Panc1 (cell line): ENCODE measurements at regions not wholly inside any gene's neighbourhood (a gene's known extent, or its start where the extent isn't known, plus 50 kb on each side); places are given as distances from the start of the nearest gene placed in this dataset.

Experiments
- ATAC-seq: fragments of 200-7000 bp; cut with Tn5 transposase; 2 replicates; pipeline ENCODE4 v1.9.1; 2020; ENCODE audit warnings: mild to moderate bottlenecking, moderate library complexity
- BruUV-seq: library from RNA; stranded (reverse); fragments of 400-500 nt; replicated peaks from 2 replicates; lab custom pipeline; 2021; lab: Mats Ljungman, UMichigan
- CTCF ChIA-PET: fragments of 300-600 bp; sonication (Branson Sonifier 250); formaldehyde crosslinking; loops from one replicate; lab custom pipeline; 2022; ENCODE audit warnings: antibody characterized with exemption; lab: Charles Lee
- POLR2A ChIA-PET: fragments of 300-600 bp; sonication (Branson Sonifier 250); formaldehyde crosslinking; loops from one replicate; lab custom pipeline; 2022; ENCODE audit warnings: antibody characterized with exemption; lab: Charles Lee
- DNase-seq: peaks from one replicate; pipeline ENCODE4 v3.0.0-alpha.2; 2010; ENCODE audit warnings: low read depth, low spot score
- H3K27ac ChIP-seq: 2 replicates; pipeline ENCODE4 v1.5.1; 2011; ENCODE audit warnings: mild to moderate bottlenecking, low read length, inconsistent platforms
- H3K27me3 ChIP-seq: fragments of 200-500 bp; sonication (Bioruptor generic); 2 replicates; pipeline ENCODE4 v1.6.0; 2014; ENCODE audit warnings: low read length, inconsistent platforms; ENCODE audit not compliant: control insufficient read depth, insufficient read depth
- H3K36me3 ChIP-seq: fragments of 200-500 bp; sonication (Bioruptor generic); 2 replicates; pipeline ENCODE4 v1.5.1; 2014; ENCODE audit warnings: inconsistent platforms, mild to moderate bottlenecking, low read length, moderate library complexity; ENCODE audit not compliant: control insufficient read depth, insufficient read depth
- H3K4me1 ChIP-seq: 2 replicates; pipeline ENCODE4 v1.5.1; 2011; ENCODE audit warnings: inconsistent platforms, mild to moderate bottlenecking, low read length, moderate library complexity; ENCODE audit not compliant: control insufficient read depth, insufficient read depth
- H3K4me3 ChIP-seq, 2 experiments: 2 replicates each; pipeline ENCODE4 v1.5.1; 2011 to 2012; ENCODE audit warnings: low read depth in 2 of 2, low read length in 2 of 2, mild to moderate bottlenecking in 2 of 2, inconsistent platforms in 1 of 2, moderate library complexity in 1 of 2
- H3K9me3 ChIP-seq: fragments of 200-500 bp; sonication (Bioruptor generic); 2 replicates; pipeline ENCODE4 v1.5.1; 2014; ENCODE audit warnings: low read depth, mild to moderate bottlenecking, inconsistent platforms, low read length, moderate library complexity; ENCODE audit not compliant: control insufficient read depth, insufficient read depth
- CTCF ChIP-seq: fragments of 450-650 bp; IDR thresholded peaks from 2 replicates; pipeline ENCODE4 v1.5.1; 2017; ENCODE audit warnings: mild to moderate bottlenecking
- POLR2AphosphoS5 ChIP-seq: IDR thresholded peaks from 2 replicates; pipeline ENCODE4 v1.6.1; 2012; ENCODE audit warnings: mild to moderate bottlenecking, low read depth, low read length, moderate library complexity
- REST ChIP-seq, 2 experiments: IDR thresholded peaks; 2 replicates each; pipeline ENCODE4 v1.6.1; 2011 to 2012; ENCODE audit warnings: low read depth in 2 of 2, control low read depth in 1 of 2, low read length in 1 of 2, mild to moderate bottlenecking in 1 of 2, moderate library complexity in 1 of 2; ENCODE audit not compliant: insufficient read depth in 1 of 2
- SIN3A ChIP-seq: IDR thresholded peaks from 2 replicates; pipeline ENCODE4 v1.6.1; 2012; ENCODE audit warnings: low read depth, mild to moderate bottlenecking, low read length, moderate library complexity, borderline replicate concordance; ENCODE audit not compliant: insufficient read depth
- TCF7L2 ChIP-seq: IDR thresholded peaks from 2 replicates; pipeline ENCODE4 v1.6.1; 2011; ENCODE audit warnings: mild to moderate bottlenecking, low read depth, low read length, inconsistent platforms
- in situ Hi-C: cut with HindIII; loops from 2 replicates; pipeline ENCODE4 v1.10.0; 2016; ENCODE audit warnings: low sequenced_read_pairs, low pct_unique_long_range_greater_than_20kb
- intact Hi-C: fragments of 100-400 bp; cut with micrococcal nuclease; formaldehyde crosslinking; loops from one replicate; pipeline ENCODE4 v1.10.0; 2022; ENCODE audit not compliant: unreplicated experiment

GRCh38 chr2:129699781-129700573, 279.5 kb upstream of the RAB6C start:
- no peak for ATAC-seq
- in situ Hi-C loops (no loop called here), intact Hi-C loops (no loop called here)
- ChIA-PET POLR2A (no interaction called here), CTCF (no interaction called here)
- H3K4me3 ChIP-seq: no peak overlapping the region
- no peak for DNase-seq
- no TSS peak for BruUV-seq
- H3K4me1 ChIP-seq: no peaks in the 10 kb centered on the region
- H3K27me3 ChIP-seq: peaks cover 2% of the 10 kb centered on the region; the same call in 1 of the 2 replicates
- H3K27ac ChIP-seq: no peak overlapping the region
- H3K9me3 ChIP-seq: no peaks in the 10 kb centered on the region
- H3K36me3 ChIP-seq: no peaks in the 10 kb centered on the region
- TF ChIP-seq REST (IDR thresholded peaks at IDR 0.05; ENCODE audit: insufficient read depth in 1 of 2, low read depth in 2 of 2, low read length in 1 of 2): no peak
- no peak for TF ChIP-seq TCF7L2
- TF ChIP-seq SIN3A: no peak
- TF ChIP-seq POLR2AphosphoS5: no peak
- no peak for TF ChIP-seq CTCF

GRCh38 chr2:129702416-129703176, 276.9 kb upstream of the RAB6C start:
- no peak for DNase-seq
- H3K27ac ChIP-seq: no peak overlapping the region
- no peak for ATAC-seq
- in situ Hi-C loops (no loop called here), intact Hi-C loops (no loop called here)
- ChIA-PET CTCF (no interaction called here), POLR2A (no interaction called here)
- no peaks in the 10 kb centered on the region for H3K36me3 ChIP-seq
- no TSS peak for BruUV-seq
- H3K9me3 ChIP-seq: no peaks in the 10 kb centered on the region
- no peak overlapping the region for H3K4me3 ChIP-seq
- no peak for TF ChIP-seq CTCF
- TF ChIP-seq TCF7L2: no peak
- TF ChIP-seq SIN3A: no peak
- TF ChIP-seq POLR2AphosphoS5: no peak
- no peak for TF ChIP-seq REST (IDR thresholded peaks at IDR 0.05; ENCODE audit: insufficient read depth in 1 of 2, low read depth in 2 of 2, low read length in 1 of 2)
- no peaks in the 10 kb centered on the region for H3K4me1 ChIP-seq
- peaks cover 2% of the 10 kb centered on the region; the same call in 1 of the 2 replicates for H3K27me3 ChIP-seq
